DND-41 (cell line): ENCODE measurements at regions not wholly inside any gene's neighbourhood (a gene's known extent, or its start where the extent isn't known, plus 50 kb on each side); places are given as distances from the start of the nearest gene placed in this dataset.

Experiments
- EZH2 ChIP-seq: IDR thresholded peaks from 3 replicates; pipeline ENCODE4 v1.6.1; 2012; ENCODE audit warnings: borderline replicate concordance, low read depth, mild to moderate bottlenecking, moderate library complexity, low read length, inconsistent platforms; ENCODE audit not compliant: severe bottlenecking
- TF ChIP-seq, protein P1 (sequence below): IDR thresholded peaks from 2 replicates; pipeline ENCODE4 v1.5.1; 2012; ENCODE audit warnings: borderline replicate concordance, low read length, moderate library complexity, mild to moderate bottlenecking; ENCODE audit not compliant: poor library complexity, severe bottlenecking; ENCODE audit errors: extremely low read depth

DNA sequence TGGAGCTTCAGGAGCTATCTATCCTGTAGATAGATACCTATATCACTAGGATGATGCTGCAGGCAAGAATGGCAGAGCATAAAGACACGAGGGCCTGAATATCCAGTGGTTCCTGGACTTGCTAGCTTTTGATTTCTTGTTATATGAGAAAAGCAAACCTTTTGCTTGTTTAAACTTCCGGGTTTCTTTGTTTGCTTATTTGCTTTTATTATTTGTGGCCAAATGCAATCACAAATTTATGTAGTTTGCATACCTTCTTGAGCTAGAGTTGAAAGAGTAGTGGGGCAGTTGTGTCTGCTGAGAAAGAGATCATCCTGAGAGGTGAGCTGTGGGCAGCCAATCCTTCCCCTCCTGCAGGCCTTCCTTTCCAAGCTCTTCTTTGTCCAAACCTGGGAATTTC lies 245.7 kb downstream of the AR start:
- TF ChIP-seq, protein P1, sequence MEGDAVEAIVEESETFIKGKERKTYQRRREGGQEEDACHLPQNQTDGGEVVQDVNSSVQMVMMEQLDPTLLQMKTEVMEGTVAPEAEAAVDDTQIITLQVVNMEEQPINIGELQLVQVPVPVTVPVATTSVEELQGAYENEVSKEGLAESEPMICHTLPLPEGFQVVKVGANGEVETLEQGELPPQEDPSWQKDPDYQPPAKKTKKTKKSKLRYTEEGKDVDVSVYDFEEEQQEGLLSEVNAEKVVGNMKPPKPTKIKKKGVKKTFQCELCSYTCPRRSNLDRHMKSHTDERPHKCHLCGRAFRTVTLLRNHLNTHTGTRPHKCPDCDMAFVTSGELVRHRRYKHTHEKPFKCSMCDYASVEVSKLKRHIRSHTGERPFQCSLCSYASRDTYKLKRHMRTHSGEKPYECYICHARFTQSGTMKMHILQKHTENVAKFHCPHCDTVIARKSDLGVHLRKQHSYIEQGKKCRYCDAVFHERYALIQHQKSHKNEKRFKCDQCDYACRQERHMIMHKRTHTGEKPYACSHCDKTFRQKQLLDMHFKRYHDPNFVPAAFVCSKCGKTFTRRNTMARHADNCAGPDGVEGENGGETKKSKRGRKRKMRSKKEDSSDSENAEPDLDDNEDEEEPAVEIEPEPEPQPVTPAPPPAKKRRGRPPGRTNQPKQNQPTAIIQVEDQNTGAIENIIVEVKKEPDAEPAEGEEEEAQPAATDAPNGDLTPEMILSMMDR: no peak
- TF ChIP-seq EZH2: no peak
